NK-92 treated with Interleukin-12 subunit alpha and Interleukin-12 subunit beta, amount 100 ng/mL, for 24 hours (cell line): ENCODE measurements at regions not wholly inside any gene's neighbourhood (a gene's known extent, or its start where the extent isn't known, plus 50 kb on each side); places are given as distances from the start of the nearest gene placed in this dataset.

ENCODE experiments used
- DNase-seq: peaks from one replicate; lab custom pipeline; 2025; lab: John Stamatoyannopoulos, UW

DNA sequence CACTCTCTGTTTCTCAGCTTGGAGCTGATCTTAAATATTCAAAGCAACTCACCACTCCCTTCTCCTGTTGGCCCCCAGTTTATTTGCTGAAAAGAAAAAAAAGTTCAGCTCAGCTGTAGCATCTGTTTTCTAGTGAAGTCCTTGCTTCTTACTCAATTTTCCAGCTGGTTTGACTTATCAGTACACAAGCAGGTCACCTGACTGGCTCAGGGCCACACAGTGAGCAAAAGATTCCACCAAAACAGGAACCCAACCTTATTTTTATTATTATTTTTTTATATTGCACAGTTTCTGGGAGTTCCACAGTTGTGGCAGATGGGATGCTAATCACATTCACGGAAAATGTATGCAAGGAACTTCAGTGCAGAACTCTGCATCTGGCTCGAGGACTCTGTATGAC lies 390.7 kb upstream of the RGMA start:
- DNase-seq: no peak

DNA sequence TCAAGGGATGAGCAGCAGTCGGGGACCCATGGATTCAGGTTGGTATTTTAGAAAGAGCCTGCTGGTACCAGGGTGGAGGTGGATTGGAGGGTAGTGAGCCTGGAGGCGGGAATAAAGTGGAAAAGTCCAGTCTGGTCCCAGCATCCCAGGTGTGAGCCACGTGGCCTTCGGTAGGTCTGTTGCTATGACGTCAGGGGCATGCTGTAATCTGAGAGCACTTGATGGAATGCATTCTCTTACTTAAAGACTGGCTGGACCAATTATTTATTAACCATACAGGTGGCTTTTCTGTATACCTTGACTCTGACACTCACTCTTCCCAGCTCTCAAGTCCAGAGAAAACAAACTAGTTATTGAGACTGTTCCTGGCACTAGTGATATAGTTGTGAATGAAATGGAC lies 389.9 kb upstream of the RGMA start:
- DNase-seq: no peak

DNA sequence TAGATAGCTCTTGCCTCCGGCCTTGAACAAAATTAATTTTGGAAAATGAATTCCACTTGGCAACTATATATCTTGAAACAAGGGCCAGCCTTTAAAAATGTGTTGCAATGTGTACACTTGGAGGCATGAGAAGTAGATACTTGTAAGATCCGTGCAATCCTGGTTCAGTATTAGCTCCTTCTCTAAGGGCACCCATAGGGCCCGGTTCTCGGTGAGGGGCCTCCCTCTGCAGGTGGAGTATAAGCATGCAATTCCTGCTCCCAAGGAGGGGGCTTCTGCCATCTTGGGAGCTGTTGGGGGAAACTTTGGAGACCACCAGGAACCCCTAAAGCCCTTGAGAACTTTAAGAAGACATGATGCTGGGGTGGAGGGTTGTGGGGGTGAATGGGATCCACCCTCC lies 388.7 kb upstream of the RGMA start:
- DNase-seq: no peak

DNA sequence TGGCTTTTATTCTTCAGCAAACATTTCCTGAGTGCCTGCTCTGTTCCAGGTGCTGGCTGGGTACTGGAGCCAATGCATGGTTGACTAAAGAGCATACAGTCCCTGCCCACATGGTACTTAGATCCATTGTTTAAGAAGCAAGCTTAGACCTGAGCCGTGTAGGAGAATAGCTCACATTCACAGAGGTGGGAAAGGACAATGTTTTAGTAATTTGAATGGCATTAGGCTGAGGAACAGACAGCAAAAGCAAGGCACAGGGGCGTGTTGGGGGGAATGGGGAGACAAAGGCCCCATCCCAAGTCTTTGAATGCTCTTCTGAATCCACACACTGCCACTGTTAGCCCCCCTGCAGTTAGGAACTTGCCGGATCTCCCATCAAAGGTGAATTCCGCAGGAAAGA lies 388.2 kb upstream of the RGMA start:
- no peak for DNase-seq

DNA sequence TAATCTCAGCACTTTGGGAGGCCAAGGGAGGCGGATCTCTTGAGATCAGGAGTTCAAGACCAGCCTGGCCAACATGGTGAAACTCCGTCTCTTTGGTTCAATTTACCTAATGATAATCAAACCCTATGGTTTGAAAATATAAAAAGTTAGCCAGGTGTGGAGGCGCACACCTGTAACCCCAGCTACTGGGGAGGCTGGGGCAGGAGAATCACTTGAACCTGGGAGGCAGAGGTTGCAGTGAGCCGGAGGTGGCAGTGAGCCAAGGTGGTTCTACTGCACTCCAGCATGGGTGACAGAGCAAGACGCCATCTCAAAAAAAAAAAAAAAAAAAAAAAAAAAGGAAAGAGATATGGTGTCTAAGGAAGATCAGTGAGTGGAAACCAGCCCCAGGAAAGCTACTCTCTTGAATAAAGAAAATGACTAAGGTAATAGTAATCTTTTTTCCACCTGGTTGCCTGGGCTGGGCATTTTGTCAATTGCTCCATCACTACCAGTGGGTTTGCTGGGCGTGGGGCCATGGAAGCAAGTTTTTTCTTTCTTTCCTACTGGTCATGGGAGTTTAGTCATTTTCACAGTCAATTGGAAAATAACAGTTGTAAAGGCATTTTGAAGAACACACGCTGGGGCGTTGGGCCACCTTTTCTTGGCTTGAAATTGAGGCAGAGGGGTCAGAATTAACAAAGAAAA lies 387.6 kb upstream of the RGMA start:
- no peak for DNase-seq

DNA sequence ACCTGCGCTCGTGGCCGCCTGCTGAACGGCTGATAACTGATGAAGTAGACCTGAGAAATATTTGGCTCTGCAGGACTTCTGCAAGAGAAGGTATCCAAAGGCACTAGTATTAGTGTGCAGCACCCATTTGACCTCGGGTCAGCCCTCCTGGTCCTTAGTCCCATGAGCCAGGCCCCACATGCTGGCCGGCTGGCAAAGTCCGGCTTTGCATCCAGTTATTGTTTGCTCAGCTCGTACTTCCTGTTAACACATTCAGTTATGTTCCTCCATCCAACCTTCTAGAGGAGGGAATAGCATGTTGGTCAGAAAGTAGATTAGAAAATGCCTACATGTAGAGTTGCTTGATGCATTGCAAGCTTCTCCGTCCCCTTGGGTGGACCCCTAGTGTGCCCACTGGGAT lies 385.7 kb upstream of the RGMA start:
- DNase-seq: no peak

DNA sequence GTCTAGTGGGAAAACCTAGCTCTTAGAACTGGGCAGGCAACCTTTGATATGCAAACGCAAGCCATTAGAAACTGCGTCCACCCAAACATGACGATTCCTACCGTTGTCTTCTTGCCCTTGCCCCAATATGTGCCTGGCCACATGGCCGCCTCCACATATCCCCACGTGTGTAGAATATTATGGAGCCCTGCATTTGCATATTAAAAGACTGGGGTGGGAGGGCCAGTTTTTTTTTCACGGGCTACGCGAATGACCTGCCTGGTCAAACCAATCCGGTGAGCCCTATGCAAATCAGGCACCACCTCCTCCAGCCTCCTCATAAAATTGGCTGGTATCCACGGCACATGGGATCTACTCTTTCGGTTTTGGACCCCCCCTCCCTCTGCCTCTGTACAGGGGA lies 381.0 kb upstream of the RGMA start:
- DNase-seq: no peak

DNA sequence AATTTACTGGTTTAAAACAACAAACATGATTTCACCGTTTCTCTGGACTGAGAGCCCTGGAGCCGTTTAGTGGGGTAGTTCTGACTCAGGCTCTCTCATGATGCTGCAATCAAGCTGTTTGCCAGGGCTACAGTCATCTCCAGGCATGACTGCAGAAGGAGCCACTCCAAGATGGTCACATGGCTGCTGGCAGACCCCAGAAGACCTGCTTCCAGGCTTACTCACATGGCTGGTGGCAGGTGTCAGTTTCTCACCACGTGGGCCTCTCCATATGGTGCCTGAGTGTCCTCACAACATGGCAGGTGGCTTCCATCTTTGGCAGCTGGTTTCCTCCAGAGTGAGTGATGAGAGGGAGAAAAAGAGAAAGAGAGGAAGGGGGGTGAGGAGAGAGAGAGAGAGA lies 378.3 kb upstream of the RGMA start:
- DNase-seq: no peak

DNA sequence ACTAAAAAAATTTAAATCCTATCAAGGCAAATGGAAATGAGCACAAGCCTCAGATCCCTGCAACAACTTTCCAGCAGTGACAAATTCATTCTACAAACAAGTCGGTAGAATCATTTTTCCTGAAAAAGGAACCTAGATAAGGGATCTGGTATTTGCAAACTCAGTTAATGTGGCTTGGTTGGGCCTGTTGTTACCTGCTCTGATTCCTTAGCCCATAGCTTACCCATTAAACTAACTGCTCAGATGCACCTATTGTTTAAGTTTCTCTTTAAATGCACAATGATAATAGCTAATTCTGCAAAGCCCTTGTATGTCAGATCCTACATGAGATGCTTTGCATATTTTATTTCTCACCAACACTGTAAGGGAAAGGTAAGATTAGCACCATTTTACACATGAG lies 377.4 kb upstream of the RGMA start:
- DNase-seq: no peak

DNA sequence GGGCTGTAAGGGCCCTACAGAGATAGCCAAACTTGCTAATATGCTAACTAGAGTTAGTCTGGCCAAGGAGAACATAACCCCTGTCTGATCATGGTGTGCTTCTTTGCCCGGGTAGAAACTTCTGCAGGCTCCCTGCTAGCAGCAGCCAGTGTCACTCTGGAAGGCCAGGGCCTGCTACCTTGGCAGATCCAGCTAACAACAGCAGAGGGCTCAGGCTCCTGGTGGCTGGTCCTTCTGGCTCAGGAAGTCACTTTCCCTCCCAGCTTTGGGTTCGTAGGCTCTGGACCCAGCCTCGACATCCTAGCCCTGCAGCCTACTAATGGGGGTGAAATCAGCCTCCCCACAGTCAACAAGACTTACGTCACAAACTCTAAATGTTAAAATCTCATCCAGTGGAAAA lies 373.7 kb upstream of the RGMA start:
- no peak for DNase-seq

DNA sequence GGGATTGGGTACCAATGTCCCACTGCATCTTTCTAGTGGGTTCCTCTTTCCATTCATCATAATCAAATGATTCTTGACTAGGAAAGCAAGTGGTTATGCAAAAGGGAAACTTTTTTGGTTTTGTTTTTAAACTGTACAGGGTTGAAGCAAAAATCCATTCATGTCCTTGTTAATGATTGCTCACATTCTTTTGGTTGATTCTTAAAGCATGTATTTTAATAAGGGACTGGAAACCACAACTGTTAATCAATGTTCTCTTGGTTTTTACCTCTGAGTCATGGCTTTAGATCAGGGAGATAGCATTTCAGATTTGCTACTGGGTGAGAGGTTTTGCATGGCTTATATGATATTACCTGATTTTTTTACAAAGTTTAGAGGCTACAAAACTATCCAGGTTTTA lies 371.7 kb upstream of the RGMA start:
- DNase-seq: no peak

DNA sequence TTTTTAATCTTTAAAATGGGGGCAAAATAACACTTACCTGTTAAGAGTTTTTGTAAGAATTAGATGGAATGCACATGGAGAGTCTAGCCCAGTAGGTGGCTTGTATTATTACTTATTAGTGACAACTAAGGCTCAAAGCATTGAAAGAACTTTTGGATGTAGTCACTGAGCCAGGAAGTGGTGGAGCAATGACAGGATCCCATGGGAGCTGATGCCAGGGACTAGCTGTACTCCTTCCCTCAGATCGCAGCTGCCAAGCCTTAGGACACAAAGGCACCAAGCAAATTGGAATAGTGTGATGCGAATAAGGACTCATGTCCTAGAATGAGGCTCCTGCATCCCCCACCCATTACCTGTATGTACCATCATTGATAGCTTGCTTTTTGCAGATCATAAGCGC lies 370.4 kb upstream of the RGMA start:
- DNase-seq: no peak

DNA sequence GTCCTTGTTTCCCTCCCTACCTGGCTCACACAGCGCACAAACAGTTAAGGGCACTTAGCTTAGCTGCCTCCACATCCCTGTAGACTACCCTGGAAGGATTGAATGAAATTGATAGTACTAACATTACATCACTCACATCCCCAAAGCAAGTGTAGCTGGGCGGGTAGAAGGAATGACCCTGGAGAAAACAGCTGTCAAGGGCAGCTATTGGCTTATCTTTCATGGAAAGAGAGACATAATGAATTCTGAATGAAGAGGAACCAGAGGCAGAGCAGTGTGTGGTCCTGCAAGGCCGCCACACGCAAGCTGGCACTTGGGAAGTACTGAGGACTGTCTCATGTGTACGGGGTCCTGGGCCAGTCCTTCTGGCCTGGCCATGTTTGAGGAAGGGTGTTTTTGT lies 369.6 kb upstream of the RGMA start:
- no peak for DNase-seq

DNA sequence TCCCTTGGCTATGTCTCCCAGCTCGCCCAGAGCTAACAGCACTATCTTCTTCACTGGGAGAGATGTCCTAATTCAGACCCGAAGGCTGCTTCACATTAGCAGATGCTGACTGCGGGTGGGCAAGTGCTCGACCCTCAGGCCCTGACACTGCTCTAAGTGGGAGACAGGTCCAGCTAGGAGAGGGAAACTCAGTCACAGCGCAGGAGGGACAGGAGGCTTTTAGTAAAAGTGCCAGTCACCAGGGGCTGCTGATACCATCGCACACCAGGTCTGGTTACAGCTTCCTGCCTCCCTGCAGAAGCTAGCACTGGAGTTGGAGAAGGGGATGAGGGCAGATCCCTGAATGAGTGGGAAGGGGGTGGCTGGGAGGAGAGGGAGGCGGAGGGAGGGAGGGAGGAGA lies 365.8 kb upstream of the RGMA start:
- DNase-seq: no peak

DNA sequence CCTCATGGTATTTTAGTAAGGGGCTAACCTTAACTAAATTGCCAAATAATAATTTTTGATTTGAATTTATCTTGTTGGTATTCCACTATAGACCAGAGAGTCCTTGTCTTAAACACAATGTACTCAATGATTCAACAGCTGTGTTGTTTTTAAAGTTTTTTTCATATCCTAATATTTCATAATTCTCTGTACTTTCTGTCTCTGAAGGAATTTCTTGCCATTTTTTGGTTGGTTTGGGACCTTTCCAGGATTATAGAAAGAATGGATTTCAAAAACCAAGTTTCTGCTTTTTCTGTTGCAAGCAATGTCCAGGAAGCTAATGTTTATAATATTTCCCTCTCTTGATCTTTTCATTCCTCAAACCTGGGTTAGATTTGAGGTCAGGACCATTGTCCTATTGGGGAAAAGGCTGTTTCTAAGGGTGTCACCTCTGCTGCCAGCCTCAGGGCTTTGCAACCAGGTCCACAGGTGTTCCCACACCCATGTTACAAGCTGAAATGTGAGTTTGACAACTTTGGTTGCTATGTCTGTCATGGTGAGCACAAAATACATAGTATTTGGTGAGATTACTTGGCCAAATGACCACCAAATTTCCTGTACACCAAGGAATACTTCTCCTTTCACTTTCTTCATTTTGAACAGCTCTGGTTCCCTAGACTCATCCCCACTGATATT lies 363.7 kb upstream of the RGMA start:
- no peak for DNase-seq

DNA sequence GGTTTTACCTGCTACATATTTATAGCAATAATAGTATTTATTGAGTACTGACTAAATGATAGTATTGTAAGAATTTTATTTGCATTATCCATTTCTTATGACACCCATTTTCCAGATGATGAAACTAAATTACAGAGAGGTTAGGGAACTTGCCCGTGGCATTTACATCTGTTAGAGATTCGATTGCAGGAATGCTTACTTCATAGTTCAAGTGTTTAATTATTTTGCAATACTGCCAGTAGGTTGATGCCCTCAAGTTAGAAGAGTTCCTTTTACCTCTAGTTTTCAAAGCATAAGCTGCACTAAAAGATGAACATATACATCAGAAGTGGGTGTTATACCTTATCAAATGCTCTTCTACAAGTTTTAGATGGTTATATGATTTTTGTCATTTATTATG lies 362.8 kb upstream of the RGMA start:
- no peak for DNase-seq

DNA sequence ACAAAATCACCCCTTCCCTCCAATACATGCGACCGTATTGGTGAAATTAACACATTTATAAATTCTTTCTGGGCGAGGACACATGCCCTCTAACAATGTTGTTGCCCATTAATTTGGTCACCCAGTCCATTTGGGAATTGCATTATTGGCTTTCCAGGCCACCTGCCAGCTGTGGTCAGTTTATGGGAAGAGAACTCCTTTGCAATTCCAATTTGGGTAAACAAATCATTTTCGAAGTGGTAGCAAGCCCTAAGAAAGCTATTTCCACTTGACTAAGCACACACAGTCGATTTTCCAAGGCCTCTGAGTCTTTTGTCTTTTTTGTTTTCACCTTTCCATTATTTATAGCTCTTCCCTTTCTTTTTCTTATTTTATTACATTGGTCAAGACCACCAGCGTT lies 362.3 kb upstream of the RGMA start:
- DNase-seq: no peak

DNA sequence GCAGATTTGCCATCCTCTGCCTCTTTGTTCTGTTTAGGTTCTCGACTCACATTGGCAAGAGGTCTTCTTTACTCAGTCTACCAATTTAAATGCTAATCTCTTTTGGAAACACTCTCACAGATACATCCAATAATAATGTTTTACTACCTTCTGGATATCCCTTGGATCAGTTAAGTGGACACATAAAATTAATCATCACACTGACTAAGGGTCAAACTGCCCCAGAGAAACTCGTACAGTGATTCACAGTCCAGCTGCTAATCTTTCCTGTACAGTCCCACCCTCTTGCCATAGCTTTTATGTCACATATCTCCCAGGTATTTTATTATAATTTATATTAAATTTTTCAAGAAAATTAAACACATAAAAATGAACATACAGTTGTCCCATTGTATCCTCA lies 360.8 kb upstream of the RGMA start:
- DNase-seq: no peak

DNA sequence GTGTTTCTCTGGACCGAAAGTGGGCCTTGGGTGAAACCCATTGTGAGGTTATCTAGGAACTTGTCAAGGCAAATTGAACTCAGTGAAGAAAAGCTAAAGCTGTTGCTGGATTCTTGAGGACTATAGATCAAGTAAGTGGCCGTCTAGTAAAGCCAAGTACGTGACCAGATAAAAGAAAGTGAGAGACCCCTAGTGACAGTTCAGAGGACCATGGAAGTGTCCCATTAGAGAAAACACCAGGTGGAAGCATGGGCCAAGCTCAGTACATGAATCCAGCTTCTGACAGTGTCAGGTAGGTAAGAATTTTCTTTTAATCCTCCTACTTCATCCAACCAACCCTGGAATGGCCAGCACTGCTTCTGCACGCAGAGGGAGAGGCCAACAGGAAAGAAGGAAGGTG lies 349.3 kb upstream of the RGMA start:
- DNase-seq: no peak

DNA sequence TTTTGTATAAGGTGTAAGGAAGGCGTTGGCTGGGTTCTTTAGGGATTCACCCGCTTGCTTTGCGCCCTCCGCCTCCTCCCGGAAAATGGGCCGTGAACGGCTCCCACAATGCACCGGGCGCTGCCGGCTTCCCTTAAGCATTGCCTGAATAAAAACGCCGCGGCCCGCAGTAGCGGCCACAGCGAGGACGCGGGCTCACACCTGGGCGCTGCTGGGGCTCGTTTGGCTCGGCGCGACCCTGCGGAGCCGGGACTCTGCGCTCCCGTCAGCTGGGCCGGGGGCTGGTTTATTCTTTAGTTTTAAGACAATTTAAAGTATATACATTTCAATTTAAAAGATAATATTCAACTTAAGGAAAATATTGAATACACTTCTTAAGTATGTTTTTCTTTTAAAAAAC lies 343.5 kb upstream of the RGMA start:
- DNase-seq: no peak

DNA sequence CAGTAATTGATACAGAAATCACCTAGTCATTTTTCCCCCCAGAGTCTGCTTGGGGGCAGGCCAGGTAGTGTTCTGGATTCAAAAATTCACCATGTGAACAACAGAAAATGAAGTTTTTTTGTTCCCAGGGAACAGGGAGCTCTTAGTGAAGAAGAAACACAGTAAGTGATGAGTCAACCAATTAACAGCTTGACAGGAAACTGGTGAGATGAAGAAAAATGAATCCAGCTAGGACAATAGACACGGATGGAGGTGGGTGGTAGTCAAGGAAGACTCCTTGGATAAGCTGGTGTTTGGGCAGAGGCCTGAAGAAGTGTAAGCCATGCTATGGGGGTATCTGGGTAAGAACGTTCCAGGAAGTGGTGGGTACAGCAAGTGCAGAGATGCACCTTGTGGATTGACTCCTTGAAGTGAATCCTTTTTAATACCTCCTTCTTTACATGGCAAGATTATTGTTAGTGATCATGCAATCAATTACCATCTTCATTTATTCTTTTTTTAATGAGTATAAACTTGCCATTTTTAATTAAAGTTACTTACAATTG lies 339.9 kb upstream of the RGMA start:
- no peak for DNase-seq

DNA sequence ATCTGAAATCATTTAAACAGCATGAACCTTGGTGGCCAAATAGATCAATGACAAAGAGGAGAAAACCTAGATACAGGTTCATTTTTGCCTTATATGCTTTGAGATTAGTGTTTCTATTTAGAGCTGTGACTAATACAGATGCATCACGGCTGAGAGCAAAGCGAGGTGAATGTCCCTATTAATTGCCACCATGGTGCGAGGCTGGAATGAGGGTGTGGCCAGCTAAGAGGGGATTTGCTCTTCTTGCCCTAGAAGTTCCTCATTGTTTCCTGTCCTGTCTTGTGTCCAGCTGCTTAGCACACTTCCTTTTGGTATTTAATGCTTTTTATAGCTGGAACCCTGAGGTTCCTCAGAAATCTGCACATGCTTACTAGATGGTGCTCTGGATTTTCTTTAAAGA lies 339.1 kb upstream of the RGMA start:
- no peak for DNase-seq

DNA sequence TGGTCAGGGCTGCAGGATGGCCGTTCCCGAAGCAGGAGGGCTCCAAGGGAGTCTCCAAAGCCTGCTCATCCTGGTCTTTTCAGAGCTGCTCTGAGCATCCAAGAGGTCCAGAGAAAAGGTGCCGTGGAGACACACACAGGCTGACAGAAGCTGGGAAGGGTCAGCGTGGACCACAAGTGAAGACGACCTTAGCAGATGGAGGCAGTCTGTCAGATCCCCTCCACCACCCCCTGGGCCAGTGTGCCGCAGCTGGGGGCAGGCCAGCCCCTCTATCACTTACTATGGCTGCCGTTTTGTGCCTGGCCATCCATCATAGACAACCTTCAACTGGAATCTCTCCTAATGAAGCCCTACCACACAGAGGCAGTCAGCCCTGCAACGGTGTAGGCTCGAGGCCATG lies 335.1 kb upstream of the RGMA start:
- DNase-seq: no peak

DNA sequence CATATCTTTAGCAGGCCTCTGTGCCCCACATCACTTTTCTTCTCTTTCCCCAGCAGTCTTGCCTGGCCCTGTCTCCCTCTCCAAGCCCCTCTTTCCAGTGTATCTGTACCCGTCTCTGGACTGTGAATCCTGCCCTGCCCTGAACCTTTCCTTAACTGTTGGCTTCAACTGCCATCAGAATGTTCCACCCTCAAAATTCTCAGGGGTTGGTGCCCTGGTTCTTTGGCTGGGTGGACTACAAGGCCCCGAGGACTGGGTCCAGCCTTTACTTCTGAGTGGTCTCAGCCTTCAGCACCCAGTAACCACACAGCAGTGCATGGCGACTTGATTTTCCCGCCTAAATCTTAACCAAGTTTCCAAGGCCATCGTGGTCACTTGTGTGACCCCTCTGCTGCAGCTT lies 333.5 kb upstream of the RGMA start:
- DNase-seq: no peak
